ENCODE measurements at regions not wholly inside any gene's neighbourhood (a gene's known extent, or its start where the extent isn't known, plus 50 kb on each side); places are given as distances from the start of the nearest gene placed in this dataset.

DNA sequence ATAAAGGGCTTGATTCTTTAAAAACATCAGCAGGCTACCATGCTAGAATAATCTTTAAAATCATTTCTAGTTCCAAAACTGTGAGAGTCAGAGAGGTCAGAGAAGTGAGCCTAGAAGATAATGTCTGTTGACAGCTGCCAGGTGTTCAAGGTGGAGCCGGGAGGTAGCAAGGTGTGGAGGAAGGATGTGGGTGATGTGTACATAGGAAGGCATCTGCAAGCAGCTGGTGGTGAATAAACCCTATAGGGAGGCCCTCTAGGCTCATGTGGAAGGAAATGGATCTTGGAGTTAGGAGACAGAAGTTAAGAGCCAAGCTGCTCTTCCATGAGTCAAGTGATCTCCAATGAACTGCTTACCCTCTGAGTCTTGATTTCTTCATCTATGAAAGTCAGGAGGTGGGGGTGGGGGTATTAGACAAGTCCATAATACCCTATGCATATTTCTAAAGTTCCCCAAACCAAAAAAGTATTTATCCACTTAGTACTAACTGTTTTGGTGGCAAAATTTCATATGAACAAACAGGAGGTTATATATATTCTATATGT, 266.3 kb downstream of the RHOU start:
- H3K4me3 ChIP-seq (replicated peaks; ENCODE audit: low read depth, low read length): no peak overlapping the region
- TF ChIP-seq, protein P1, sequence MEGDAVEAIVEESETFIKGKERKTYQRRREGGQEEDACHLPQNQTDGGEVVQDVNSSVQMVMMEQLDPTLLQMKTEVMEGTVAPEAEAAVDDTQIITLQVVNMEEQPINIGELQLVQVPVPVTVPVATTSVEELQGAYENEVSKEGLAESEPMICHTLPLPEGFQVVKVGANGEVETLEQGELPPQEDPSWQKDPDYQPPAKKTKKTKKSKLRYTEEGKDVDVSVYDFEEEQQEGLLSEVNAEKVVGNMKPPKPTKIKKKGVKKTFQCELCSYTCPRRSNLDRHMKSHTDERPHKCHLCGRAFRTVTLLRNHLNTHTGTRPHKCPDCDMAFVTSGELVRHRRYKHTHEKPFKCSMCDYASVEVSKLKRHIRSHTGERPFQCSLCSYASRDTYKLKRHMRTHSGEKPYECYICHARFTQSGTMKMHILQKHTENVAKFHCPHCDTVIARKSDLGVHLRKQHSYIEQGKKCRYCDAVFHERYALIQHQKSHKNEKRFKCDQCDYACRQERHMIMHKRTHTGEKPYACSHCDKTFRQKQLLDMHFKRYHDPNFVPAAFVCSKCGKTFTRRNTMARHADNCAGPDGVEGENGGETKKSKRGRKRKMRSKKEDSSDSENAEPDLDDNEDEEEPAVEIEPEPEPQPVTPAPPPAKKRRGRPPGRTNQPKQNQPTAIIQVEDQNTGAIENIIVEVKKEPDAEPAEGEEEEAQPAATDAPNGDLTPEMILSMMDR (IDR thresholded peaks at IDR 0.05; ENCODE audit: low read depth, low read length, missing control alignments): no peak
- no peak for DNase-seq (ENCODE audit: extremely low read depth, low read depth)

DNA sequence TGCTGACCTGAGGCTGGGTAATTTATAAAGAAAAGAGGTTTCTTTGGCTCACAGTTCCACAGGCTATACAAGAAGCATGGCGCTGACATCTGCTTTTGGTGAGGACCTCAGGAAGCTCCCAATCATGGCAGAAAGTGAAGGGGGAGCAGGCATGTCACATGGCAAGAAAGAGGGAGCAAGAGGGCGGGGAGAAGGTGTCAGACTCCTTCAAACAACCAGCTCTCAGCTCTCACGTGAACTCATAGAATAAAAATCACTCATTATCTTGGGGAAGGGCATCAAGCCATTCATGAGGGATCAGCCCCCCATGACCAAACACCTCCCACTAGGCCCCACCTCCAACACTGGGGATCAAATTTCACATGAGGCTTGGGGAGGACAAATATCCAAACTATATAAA, 266.8 kb downstream of the RHOU start:
- H3K4me3 ChIP-seq (replicated peaks; ENCODE audit: low read depth, low read length): no peak overlapping the region
- TF ChIP-seq, protein P1 (IDR thresholded peaks at IDR 0.05; ENCODE audit: low read depth, low read length, missing control alignments): no peak
- DNase-seq (ENCODE audit: extremely low read depth, low read depth): no peak

DNA sequence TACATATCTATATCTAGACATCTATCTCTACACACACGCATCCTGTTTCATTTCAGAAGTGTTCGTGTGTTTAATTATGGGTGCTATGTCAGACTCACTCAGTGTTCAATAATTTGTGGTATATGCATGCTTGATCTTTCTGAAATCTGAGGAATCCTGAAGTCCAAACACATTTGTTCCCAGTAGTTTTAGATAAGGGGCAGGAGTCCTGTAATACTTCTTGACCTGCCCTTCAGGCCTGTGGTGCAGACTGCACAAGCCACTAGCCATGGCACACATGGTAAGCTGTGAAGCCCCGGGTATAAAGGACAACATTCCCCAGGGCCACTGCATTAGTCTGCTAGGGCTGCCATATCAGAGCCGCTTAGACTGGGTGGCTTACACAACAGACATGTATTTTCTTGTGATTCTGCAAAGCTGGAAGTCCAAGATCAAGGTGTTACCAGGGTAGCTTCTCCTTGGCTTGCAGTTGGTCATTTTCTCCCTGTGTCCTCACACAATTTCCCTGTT, 267.2 kb downstream of the RHOU start:
- no peak for DNase-seq (ENCODE audit: extremely low read depth, low read depth)
- H3K4me3 ChIP-seq (replicated peaks; ENCODE audit: low read depth, low read length): no peak overlapping the region
- TF ChIP-seq, protein P1 (IDR thresholded peaks at IDR 0.05; ENCODE audit: low read depth, low read length, missing control alignments): no peak

DNA sequence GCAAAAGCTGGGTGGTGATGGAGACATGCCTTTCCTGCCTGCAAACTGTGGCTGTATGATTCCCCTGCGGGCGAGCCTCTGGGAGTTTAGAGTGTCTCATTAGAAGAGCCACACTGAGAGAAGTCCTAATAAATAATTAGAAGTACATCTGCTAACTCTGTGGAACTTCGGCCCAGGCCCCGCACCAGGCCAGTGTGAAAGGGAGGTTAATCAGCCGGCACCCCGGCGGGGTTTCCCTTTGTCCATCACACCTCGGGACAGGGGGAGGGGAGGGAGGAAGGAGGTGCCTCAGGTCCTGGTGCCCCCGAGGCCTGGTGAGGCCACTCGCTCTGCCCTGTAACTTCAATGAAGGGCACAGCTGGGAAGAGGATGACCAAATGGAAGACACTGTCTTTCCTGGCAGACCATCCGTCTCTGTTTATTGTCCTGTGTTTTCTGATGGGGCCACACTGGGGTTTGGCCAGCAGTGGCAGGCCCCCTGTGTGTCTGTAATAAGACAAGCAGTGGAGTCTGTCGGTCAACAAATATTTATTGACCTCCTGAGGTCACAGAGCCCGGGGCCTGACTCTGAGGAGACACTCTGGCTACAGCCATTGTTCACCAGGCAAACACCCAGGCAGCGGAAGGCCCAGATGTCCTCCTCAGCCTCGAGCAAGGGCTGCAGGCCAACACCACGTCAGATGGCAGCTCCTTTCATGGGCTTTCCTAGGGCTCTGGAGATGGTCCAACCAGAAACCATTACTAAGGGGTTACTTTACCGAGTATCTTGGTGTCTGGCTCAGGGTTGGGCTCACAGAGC, 267.5 kb upstream of the RAB4A start:
- TF ChIP-seq, protein P1 (IDR thresholded peaks at IDR 0.05; ENCODE audit: low read depth, low read length, missing control alignments): no peak
- DNase-seq (ENCODE audit: extremely low read depth, low read depth): no peak
- H3K4me3 ChIP-seq (replicated peaks; ENCODE audit: low read depth, low read length): no peak overlapping the region

DNA sequence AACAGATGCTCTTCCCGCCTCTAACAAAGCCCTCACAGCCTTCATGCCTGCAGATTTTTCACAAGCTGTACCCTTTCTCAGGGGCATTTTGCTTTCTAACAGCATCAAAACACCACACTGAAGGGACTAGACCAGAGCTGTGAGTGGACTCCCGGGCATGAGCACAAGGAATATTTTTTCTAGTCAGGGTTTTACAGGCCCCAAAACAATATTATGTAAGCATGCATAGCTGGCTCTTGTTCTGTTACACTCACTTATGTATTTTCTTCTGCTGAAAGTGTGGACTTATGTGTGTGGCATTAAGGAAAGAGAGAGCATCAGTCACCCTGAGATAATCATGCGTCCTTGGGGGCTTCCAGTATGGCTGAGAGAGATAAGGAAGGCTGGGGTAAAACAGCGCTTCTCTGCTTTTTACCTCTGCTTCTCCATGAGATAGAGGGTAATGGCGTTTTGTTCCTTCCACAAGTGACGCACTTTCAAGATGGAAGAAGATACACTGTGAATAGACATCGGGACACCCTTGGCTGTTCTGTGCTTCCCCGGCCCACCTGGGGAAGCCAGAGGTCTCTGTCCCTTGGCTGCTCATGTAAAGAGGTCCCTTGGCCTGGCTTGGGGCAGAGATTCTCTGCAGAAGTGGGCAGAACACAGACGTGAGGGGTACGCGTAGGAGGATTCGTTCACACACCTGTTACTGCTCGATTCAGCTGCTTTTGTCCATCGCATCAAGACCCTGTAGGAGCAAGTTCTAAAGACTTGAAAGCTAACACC, 266.7 kb upstream of the RAB4A start:
- DNase-seq (ENCODE audit: extremely low read depth, low read depth): no peak
- no peak overlapping the region for H3K4me3 ChIP-seq (replicated peaks; ENCODE audit: low read depth, low read length)
- TF ChIP-seq, protein P1 (IDR thresholded peaks at IDR 0.05; ENCODE audit: low read depth, low read length, missing control alignments): no peak

DNA sequence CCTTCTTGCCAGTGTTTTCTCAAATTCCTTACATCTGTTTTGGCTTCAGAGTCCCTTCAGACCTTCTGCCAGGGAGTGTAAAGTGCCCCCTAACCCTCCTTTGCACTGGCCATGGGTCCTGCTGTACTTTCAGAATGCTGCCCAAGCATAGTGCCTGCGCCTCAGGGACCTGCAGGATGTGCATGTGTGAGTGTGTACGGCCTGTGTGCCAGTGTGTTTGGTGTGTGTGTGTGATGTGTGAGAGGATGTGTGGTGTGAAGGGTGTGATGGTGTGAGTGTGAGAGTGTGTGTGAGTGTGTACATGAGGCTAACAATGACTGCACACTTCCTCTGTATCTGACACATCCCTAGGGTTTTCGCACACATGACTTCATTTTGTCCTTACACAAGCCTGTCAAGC, 265.8 kb upstream of the RAB4A start:
- TF ChIP-seq, protein P1 (IDR thresholded peaks at IDR 0.05; ENCODE audit: low read depth, low read length, missing control alignments): no peak
- H3K4me3 ChIP-seq (replicated peaks; ENCODE audit: low read depth, low read length): no peak overlapping the region
- no peak for DNase-seq (ENCODE audit: extremely low read depth, low read depth)

All from HFF-Myc (cell line).